ENCODE measurements at regions not wholly inside any gene's neighbourhood (a gene's known extent, or its start where the extent isn't known, plus 50 kb on each side); places are given as distances from the start of the nearest gene placed in this dataset.

GRCh38 chr5:29833394-29833793, 1360.1 kb upstream of the CDH6 start:
- no peak for DNase-seq (ENCODE audit: low spot score)

- no peak for DNase-seq (ENCODE audit: low spot score)
These were observed 1371.0 kb upstream of the CDH6 start for GRCh38 chr5:29822521-29822920.

GRCh38 chr5:29811914-29812679, 1381.4 kb upstream of the CDH6 start:
- peak; percentile 40 for DNase-seq (ENCODE audit: low spot score)

DNA sequence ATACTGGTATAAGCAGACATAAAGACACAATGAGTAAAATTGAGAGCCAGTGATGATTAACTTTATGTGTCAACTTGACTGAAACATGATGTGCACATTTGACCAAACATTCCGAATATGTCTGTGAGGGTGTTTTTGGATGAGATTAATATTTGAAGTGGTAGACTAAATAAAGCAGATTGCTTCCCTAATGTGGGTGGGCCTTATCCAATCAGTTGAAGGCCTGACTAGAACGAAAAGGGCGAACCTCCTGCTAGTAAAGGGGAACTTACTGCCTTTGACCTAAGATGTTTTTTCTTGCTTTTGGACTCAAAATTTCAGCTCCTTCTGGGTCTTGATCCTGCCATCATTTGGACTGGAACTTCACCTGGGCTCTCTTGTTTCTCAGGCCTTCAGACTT, 1387.7 kb upstream of the CDH6 start:
- no peak for DNase-seq (ENCODE audit: low spot score)

GRCh38 chr5:29800752-29801151, 1392.7 kb upstream of the CDH6 start:
- no peak for DNase-seq (ENCODE audit: low spot score)

DNA sequence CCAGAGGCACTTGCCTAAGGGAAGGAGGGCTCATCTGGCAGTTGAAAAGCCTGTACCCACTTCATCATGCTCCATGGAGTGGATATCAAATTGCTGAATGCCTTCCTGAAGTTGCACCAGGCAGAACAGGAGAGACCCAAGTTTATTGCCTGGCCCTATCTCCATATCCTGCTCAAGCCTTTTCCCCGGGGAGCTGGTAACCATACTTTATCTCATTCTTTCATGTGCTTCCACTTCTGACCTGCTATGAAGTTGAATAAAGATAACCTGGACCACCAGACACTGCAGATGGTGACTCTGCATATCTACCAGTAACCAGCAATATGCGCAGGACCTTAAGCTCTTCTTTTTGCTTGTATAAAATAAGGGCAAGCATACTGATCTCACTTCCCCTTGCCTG, 1397.5 kb upstream of the CDH6 start:
- DNase-seq (ENCODE audit: low spot score): peak; percentile 30

DNA sequence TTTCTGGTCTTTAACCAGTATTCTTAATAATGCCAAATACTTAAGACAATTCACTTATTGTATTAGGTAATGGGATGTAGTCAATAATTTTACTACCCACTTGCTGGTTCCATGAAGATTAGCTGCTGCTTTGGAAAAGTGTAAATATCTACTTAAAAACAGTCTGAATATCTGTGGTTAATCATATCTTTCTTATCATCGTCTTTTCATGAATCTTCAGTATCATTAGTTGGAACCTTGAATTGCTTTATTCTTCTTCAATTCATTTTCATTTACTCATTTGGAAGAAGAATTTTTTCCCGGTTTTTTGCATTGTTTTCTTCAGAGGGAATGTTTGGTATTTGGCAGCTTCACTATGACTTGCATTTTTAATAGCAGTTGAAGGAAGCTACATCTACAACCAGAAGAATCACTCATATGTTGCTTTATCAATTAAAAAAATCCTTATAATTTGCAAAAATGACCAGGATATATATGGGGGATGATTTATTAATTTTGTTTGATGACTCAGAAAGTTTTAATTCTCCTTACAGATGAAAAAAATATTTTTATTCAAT, 1398.3 kb upstream of the CDH6 start:
- DNase-seq (ENCODE audit: low spot score): peak; percentile 51

DNA sequence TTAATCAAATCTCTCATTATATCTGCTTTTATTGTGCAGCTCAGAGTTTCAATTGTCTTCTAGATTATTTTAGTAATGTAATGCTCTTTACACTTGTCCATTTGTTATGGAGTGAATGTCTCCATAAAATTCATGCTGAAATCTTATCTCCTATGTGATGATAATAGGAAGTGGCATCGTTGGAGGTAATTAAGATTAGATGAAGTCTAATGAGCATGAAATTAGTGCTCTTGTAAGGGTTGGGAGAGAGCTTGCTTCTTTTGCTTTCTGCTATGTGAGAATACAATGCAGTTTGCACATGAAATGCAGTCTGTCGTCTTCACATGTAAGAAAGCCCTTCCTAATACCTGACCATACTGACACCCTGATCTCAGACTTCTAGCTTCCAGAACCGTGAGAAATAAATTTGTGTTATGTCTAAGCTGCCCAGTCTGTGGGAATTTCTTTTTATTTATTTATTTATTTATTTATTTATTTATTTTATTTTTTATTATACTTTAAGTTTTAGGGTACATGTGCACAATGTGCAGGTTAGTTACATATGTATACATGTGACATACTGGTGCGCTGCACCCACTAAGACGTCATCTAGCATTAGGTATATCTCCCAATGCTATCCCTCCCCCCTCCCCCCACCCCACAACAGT, 1399.2 kb upstream of the CDH6 start:
- DNase-seq (ENCODE audit: low spot score): no peak

- DNase-seq (ENCODE audit: low spot score): no peak
These were observed 1403.2 kb upstream of the CDH6 start for GRCh38 chr5:29790281-29790680.

GRCh38 chr5:29780401-29780800, 1413.1 kb upstream of the CDH6 start:
- DNase-seq (ENCODE audit: low spot score): no peak

DNA sequence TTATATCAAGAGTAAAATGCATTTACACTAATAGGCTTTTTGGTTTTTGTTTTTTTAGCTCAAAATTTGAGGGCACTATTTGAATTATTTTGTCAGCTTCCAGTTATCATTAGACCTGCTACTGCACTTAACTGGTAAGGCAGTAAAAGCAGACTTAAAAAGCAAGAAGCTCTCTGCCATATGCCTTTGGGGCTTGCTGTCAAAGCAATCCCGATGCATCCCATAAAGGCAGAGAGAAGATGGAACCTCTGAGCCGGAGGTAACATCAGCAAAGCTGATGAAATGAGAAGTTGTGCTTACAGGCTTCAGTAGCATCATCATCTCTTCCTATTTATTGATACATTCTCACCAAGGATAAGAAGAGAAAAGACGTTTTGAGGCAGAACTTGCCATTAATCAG, 1414.3 kb upstream of the CDH6 start:
- DNase-seq (ENCODE audit: low spot score): no peak

DNA sequence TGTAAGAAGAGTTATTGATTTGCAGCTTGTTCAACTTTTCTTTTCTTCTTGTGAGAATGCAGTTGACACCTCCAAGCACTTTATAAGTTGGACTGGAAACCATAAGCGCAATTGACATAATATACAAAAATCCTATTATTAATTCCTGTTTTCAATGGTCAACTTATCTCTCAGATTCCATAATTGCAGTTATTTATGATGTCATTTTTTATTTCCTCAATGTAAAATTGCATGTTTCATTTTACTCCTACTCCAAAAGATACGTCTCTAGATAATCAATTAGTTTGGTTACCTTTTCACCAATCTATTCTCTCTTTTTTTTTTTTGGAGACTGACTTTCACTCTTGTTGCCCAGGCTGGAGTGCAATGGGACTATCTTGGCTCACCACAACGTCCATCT, 1416.1 kb upstream of the CDH6 start:
- DNase-seq (ENCODE audit: low spot score): no peak

- no peak for DNase-seq (ENCODE audit: low spot score)
These were observed 1422.5 kb upstream of the CDH6 start for GRCh38 chr5:29770936-29771335.

GRCh38 chr5:29769474-29769873, 1424.0 kb upstream of the CDH6 start:
- no peak for DNase-seq (ENCODE audit: low spot score)

GRCh38 chr5:29758986-29759421, 1434.5 kb upstream of the CDH6 start:
- DNase-seq (ENCODE audit: low spot score): peak; percentile 9

DNA sequence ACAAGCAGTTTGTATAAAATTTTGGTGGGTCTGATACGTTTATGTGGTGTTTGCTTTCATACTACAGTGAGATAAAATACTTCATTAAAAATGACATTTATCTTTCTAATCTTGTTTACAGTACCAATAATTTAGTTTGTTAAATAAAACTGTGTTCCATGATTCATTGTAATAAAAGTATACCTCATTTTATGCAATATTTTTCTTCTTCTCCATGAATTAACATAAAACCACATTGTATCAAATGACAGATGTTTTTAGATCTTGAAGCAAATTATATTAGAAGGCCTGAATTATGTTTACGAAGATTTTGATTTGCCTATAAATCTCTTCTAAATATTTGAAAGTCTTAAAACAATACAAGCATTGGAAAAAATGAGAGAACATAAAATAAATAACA, 1443.0 kb upstream of the CDH6 start:
- no peak for DNase-seq (ENCODE audit: low spot score)

GRCh38 chr5:29744618-29745017, 1448.9 kb upstream of the CDH6 start:
- no peak for DNase-seq (ENCODE audit: low spot score)

DNA sequence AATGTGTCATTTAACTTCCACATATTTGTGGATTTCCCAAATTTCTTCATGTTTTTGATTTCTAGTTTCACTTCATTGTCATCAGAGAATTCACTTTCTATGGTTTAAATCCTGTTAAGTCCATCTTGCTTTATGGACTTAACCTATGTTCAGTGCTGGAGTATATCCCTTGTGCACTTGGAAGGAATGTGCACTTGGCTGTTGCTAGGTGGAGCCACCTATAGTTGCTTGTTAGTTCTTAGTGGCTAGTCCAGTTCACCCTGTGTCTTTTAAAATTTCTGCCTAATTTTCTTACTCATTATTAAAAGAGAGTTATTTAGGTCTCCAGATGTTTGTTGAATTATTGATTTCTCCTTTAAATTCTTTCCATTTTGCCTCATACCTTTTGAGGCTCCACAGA, 1472.5 kb upstream of the CDH6 start:
- DNase-seq (ENCODE audit: low spot score): no peak

GRCh38 chr5:29719171-29719570, 1474.3 kb upstream of the CDH6 start:
- DNase-seq (ENCODE audit: low spot score): no peak

DNA sequence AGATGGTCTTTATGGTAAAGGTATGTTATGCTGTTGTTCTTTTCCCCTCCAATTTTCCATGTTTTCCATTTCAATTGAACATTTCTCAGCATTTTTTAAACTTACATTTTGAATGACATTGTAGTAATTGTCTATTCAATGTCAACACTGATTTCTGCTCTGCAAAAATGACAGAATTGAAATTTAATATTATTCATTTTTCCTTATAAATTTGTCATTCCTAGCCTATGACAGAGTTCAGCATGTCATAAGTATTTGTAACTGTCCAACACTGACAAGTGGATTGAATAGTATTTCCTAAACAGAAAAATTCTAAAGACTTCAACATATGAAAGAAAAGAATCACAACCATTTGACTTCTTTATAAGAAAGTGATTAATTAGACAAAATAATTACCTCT, 1478.3 kb upstream of the CDH6 start:
- DNase-seq (ENCODE audit: low spot score): no peak

DNA sequence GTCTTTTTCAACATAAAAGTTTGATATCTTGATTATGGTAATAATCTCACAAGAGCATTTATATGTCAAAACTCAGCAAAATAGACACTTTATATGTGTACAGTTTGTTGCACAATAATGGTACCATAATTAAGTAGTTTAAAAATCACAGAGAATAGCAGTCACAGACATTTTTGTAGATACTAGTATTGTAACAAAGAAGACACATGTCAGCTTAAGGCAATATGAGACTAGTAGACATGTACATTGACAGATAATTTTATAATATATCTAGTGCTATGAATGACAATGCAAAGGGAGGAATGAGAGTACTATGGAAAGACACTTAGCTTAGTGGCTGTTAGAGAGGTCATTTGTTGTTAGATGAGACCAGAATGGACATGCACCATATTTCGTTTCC, 1490.6 kb upstream of the CDH6 start:
- no peak for DNase-seq (ENCODE audit: low spot score)

DNA sequence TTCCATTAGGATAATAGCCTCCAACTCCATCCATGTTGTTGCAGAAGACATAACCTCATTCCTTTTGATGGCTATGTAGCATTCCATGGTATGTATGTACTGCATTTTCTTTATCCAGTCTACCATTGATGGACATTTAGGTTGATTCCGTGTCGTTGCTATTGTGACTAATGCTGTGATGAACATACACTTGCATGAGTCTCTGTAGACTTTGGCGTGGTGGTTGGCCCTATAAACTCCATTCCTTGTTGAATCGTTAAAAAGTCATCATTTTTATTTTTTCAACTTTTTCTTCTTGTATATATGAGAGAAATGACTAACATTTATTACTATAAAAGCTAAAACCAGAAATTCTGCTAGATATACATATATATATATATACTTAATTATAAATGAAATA, 1491.9 kb upstream of the CDH6 start:
- DNase-seq (ENCODE audit: low spot score): no peak

GRCh38 chr5:29697785-29698414, 1495.6 kb upstream of the CDH6 start:
- peak; percentile 34 for DNase-seq (ENCODE audit: low spot score)

Data from A172 (cell line).